Osteoblast (primary cell): ENCODE measurements at regions not wholly inside any gene's neighbourhood (a gene's known extent, or its start where the extent isn't known, plus 50 kb on each side); places are given as distances from the start of the nearest gene placed in this dataset.

Experiments
- DNase-seq: peaks from one replicate; pipeline ENCODE4 v3.0.0; 2011; ENCODE audit warnings: low spot score, mixed read lengths; ENCODE audit not compliant: insufficient read length; ENCODE audit errors: missing footprints
- H2AFZ ChIP-seq: 2 replicates; pipeline ENCODE4 v1.6.0; 2011; ENCODE audit warnings: mild to moderate bottlenecking, low read length
- H3K27ac ChIP-seq: 2 replicates; pipeline ENCODE4 v1.5.1; 2011; ENCODE audit warnings: mild to moderate bottlenecking, low read depth, low read length, moderate library complexity
- H3K27me3 ChIP-seq: 2 replicates; pipeline ENCODE4 v1.6.0; 2012; ENCODE audit warnings: mild to moderate bottlenecking, control low read depth, inconsistent platforms, low read length, moderate library complexity; ENCODE audit not compliant: insufficient read depth
- H3K36me3 ChIP-seq: 2 replicates; pipeline ENCODE4 v1.5.1; 2011; ENCODE audit warnings: mild to moderate bottlenecking, low read length, control low read depth, moderate library complexity; ENCODE audit not compliant: insufficient read depth
- H3K4me1 ChIP-seq: 2 replicates; pipeline ENCODE4 v1.5.1; 2011; ENCODE audit warnings: mild to moderate bottlenecking, low read length, control low read depth, moderate library complexity; ENCODE audit not compliant: insufficient read depth
- H3K4me2 ChIP-seq: 2 replicates; pipeline ENCODE4 v1.6.0; 2011; ENCODE audit warnings: mild to moderate bottlenecking, low read length; ENCODE audit not compliant: insufficient read depth
- H3K4me3 ChIP-seq: fragments of 200-600 bp; sonication (generic); 3 replicates; pipeline ENCODE4 v1.5.1; 2012; ENCODE audit warnings: mild to moderate bottlenecking, low read length, inconsistent platforms; ENCODE audit not compliant: insufficient read depth
- H3K79me2 ChIP-seq: 2 replicates; pipeline ENCODE4 v1.6.0; 2012; ENCODE audit warnings: mild to moderate bottlenecking, low read length, control low read depth, inconsistent platforms; ENCODE audit not compliant: insufficient read depth
- H3K9me3 ChIP-seq: 2 replicates; pipeline ENCODE4 v1.5.1; 2011; ENCODE audit warnings: low read depth, low read length, control low read depth
- H4K20me1 ChIP-seq: 2 replicates; pipeline ENCODE4 v1.6.0; 2012; ENCODE audit warnings: mild to moderate bottlenecking, low read length, control low read depth; ENCODE audit not compliant: insufficient read depth
- TF ChIP-seq, protein P1 (sequence below): IDR thresholded peaks from 2 replicates; pipeline ENCODE4 v1.5.1; 2011; ENCODE audit warnings: mild to moderate bottlenecking, low read depth, low read length, moderate library complexity; ENCODE audit errors: extremely low read depth

DNA sequence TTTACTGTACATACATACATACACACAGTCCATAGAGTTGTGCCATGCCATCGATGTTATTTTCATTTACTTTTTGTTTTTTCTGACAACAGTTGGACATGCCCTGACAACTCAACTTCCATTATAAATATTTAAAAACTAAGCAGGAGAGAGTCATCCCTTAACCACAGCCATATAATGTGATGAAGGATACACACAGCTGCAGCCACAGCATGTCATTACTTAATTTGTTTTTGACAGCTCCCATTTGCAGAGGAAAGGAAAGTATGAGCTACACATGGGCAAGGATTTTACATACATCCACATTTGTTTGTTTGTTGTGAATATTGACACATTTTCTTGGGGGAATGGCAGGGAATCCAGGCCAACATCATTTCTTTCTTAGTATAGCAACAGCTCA lies 91.5 kb upstream of the TUT7 start:
- H3K9me3 ChIP-seq = no peaks in the 10 kb centered on the region
- no peaks in the 10 kb centered on the region for H3K27me3 ChIP-seq
- no peak for DNase-seq
- H4K20me1 ChIP-seq = no peaks in the 10 kb centered on the region
- H3K27ac ChIP-seq = no peak overlapping the region
- no peaks in the 10 kb centered on the region for H3K79me2 ChIP-seq
- TF ChIP-seq, protein P1, sequence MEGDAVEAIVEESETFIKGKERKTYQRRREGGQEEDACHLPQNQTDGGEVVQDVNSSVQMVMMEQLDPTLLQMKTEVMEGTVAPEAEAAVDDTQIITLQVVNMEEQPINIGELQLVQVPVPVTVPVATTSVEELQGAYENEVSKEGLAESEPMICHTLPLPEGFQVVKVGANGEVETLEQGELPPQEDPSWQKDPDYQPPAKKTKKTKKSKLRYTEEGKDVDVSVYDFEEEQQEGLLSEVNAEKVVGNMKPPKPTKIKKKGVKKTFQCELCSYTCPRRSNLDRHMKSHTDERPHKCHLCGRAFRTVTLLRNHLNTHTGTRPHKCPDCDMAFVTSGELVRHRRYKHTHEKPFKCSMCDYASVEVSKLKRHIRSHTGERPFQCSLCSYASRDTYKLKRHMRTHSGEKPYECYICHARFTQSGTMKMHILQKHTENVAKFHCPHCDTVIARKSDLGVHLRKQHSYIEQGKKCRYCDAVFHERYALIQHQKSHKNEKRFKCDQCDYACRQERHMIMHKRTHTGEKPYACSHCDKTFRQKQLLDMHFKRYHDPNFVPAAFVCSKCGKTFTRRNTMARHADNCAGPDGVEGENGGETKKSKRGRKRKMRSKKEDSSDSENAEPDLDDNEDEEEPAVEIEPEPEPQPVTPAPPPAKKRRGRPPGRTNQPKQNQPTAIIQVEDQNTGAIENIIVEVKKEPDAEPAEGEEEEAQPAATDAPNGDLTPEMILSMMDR = no peak
- no peaks in the 10 kb centered on the region for H3K36me3 ChIP-seq
- no peak overlapping the region for H3K4me3 ChIP-seq
- H3K4me2 ChIP-seq = no peak overlapping the region
- H3K4me1 ChIP-seq = no peaks in the 10 kb centered on the region
- H2AFZ ChIP-seq = peak overlapping the region; percentile 6

DNA sequence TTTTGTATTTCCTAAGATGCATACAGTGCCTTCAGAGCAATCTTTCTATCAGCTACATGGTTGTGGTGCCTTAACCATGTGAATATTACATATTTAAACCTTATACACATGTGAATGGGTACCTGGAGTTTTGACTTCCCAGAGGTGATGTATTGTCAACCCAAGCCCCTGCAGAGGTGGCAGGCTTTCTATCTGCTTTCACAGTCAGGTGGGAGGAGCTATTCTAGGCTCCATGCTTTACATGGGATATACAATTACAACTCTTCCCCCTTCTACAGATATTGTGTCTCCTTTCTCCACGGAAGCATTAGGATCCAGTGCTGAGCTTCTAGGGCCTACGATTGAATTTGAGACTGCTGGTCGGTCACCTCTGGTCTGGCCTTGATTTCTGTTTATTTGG lies 89.8 kb upstream of the TUT7 start:
- Histone ChIP-seq H3K79me2 (no peaks in the 10 kb centered on the region), H3K4me3 (no peak overlapping the region)
- TF ChIP-seq, protein P1 = no peak

DNA sequence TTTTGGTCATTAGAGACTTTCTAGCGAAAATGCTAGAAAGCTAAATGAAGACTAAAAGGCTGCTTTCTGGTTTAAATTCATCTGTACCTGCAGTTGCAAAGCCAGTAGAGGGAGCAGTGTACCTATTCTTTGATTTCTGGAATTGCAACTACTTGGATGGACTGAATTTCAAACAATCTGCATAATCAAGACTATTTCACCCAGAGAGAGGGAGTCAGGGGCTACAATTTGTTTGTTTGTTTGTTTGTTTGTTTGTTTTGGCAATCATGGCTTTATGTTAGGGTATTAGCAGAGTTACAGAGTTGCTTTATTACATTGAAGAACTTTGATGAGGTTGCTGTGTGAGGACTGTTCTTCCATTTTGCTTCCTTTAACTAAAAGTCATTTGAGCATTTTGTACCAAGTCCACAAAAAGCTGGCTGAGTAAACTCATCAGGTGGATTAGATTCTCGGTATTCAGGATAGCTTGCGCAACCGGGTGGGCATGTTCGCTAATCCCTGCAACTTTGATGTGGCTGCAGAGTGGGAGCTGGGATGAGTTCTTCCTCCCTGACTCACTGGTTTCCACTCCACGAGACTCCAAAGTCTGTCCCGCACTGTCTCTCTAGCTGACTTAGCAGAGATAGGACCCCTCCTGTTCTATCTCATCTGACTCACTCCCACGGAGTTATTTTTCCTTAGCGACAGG lies 80.0 kb upstream of the TUT7 start:
- peaks cover 4% of the 10 kb centered on the region for H3K27me3 ChIP-seq
- peak overlapping the region; percentile 55 for H3K4me3 ChIP-seq
- H3K4me1 ChIP-seq = peaks cover 8% of the 10 kb centered on the region
- TF ChIP-seq, protein P1 = peak; percentile 87
- peak overlapping the region; percentile 80 for H3K4me2 ChIP-seq
- H3K36me3 ChIP-seq = no peaks in the 10 kb centered on the region
- no peaks in the 10 kb centered on the region for H3K79me2 ChIP-seq
- H2AFZ ChIP-seq = peak overlapping the region; percentile 81
- no peaks in the 10 kb centered on the region for H4K20me1 ChIP-seq
- H3K27ac ChIP-seq = no peak overlapping the region
- DNase-seq = peak; percentile 76
- no peaks in the 10 kb centered on the region for H3K9me3 ChIP-seq

More for the DNA sequence above, 89.8 kb upstream of the TUT7 start:
- DNase-seq = no peak
- no peak overlapping the region for H2AFZ ChIP-seq
- no peak overlapping the region for H3K27ac ChIP-seq
- H3K36me3 ChIP-seq = no peaks in the 10 kb centered on the region
- no peaks in the 10 kb centered on the region for H4K20me1 ChIP-seq
- H3K9me3 ChIP-seq = no peaks in the 10 kb centered on the region
- no peaks in the 10 kb centered on the region for H3K27me3 ChIP-seq
- no peaks in the 10 kb centered on the region for H3K4me1 ChIP-seq
- H3K4me2 ChIP-seq = no peak overlapping the region

DNA sequence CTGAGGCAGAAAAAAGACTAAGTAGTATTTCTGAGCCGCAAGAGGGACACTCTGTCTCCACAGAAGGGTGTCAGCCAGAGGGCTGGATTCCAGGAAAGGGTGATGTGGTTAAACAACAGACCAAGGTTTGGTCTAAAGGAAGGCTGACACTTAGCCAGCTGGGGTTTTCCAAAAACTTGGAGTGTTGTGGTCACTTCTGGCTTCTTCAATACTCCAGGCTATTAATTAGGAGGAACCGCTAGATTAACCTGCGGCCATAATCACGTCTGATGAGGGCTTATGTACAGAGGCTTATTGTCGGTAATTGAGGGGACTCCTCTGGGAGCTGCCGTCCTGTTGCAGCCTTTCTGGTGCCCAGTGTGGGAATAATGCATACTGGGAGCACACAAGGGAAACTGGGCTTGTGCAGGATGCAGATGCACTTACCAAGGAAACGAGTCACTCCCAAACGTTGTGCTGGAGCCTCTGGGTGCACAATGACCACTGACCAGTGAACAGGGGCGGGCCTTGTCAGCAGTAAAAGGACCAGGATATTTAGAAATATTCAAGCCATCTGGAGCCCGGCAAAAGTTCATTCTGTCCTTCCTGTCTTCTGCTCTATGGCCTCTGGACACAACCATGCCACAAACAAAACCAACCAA lies 70.2 kb upstream of the TUT7 start:
- H3K4me2 ChIP-seq = peak overlapping the region; percentile 59
- peak overlapping the region; percentile 39 for H3K4me3 ChIP-seq
- H3K4me1 ChIP-seq = peaks cover 8% of the 10 kb centered on the region
- no peaks in the 10 kb centered on the region for H3K79me2 ChIP-seq
- no peaks in the 10 kb centered on the region for H3K36me3 ChIP-seq
- H3K9me3 ChIP-seq = no peaks in the 10 kb centered on the region
- TF ChIP-seq, protein P1 = no peak
- no peak for DNase-seq
- peak overlapping the region; percentile 9 for H2AFZ ChIP-seq
- H4K20me1 ChIP-seq = no peaks in the 10 kb centered on the region
- H3K27ac ChIP-seq = no peak overlapping the region
- no peaks in the 10 kb centered on the region for H3K27me3 ChIP-seq
